Neural progenitor cell (in vitro differentiated cells): ENCODE measurements at regions not wholly inside any gene's neighbourhood (a gene's known extent, or its start where the extent isn't known, plus 50 kb on each side); places are given as distances from the start of the nearest gene placed in this dataset.

Experiments
- DNase-seq: peaks from one replicate; pipeline ENCODE4 v3.0.0-alpha.2; 2016; ENCODE audit warnings: low spot score
- H2AFZ ChIP-seq: fragments of 200-600 bp; sonication (generic); replicated peaks from 2 replicates; pipeline ENCODE4 v1.6.1; 2016; ENCODE audit warnings: antibody characterized with exemption
- H3F3A ChIP-seq: fragments of 200-600 bp; sonication (generic); 2 replicates; pipeline ENCODE4 v1.6.1; 2016; ENCODE audit warnings: antibody characterized with exemption, low read depth
- H3K27ac ChIP-seq: fragments of 200-600 bp; sonication (generic); 2 replicates; pipeline ENCODE4 v1.5.1; 2016; ENCODE audit warnings: mild to moderate bottlenecking
- H3K27me3 ChIP-seq: fragments of 200-600 bp; sonication (generic); 2 replicates; pipeline ENCODE4 v1.6.1; 2016; ENCODE audit warnings: mild to moderate bottlenecking, moderate library complexity
- H3K36me3 ChIP-seq: fragments of 200-600 bp; sonication (generic); 2 replicates; pipeline ENCODE4 v1.5.1; 2016
- H3K4me1 ChIP-seq: fragments of 200-600 bp; sonication (generic); 2 replicates; pipeline ENCODE4 v1.6.1; 2016; ENCODE audit warnings: mixed run types
- H3K4me2 ChIP-seq: fragments of 200-600 bp; sonication (generic); 2 replicates; pipeline ENCODE4 v1.6.1; 2016
- H3K4me3 ChIP-seq: fragments of 200-600 bp; sonication (generic); 2 replicates; pipeline ENCODE4 v1.5.1; 2016
- H3K79me2 ChIP-seq: fragments of 200-600 bp; sonication (generic); 2 replicates; pipeline ENCODE4 v1.6.1; 2016; ENCODE audit warnings: low read depth
- H3K9ac ChIP-seq: fragments of 200-600 bp; sonication (generic); 2 replicates; pipeline ENCODE4 v1.6.1; 2016
- H3K9me3 ChIP-seq: fragments of 200-600 bp; sonication (generic); 2 replicates; pipeline ENCODE4 v1.5.1; 2016; ENCODE audit warnings: low read depth
- H4K20me1 ChIP-seq: fragments of 200-600 bp; sonication (generic); 2 replicates; pipeline ENCODE4 v1.6.1; 2016; ENCODE audit warnings: low read depth
- H3K27ac Mint-ChIP-seq: 3 replicates; pipeline ENCODE4 v1.8.0; 2021; ENCODE audit warnings: mixed read lengths
- H3K27me3 Mint-ChIP-seq: 2 replicates; pipeline ENCODE4 v1.8.0; 2022; ENCODE audit warnings: low read depth, mild to moderate bottlenecking, inconsistent platforms, moderate library complexity, mixed read lengths; ENCODE audit not compliant: insufficient read depth
- H3K36me3 Mint-ChIP-seq: 3 replicates; pipeline ENCODE4 v1.8.0; 2021; ENCODE audit warnings: mixed read lengths
- H3K4me1 Mint-ChIP-seq: 3 replicates; pipeline ENCODE4 v1.8.0; 2021; ENCODE audit warnings: mixed read lengths
- H3K4me3 Mint-ChIP-seq: 3 replicates; pipeline ENCODE4 v1.8.0; 2021; ENCODE audit warnings: mild to moderate bottlenecking, moderate library complexity, mixed read lengths
- H3K9me3 Mint-ChIP-seq: 3 replicates; pipeline ENCODE4 v1.8.0; 2020; ENCODE audit warnings: mixed read lengths
- CTCF ChIP-seq: fragments of 200-600 bp; sonication (generic); IDR thresholded peaks from 2 replicates; pipeline ENCODE4 v1.5.1; 2017; ENCODE audit warnings: antibody characterized with exemption, mild to moderate bottlenecking
- EZH2 ChIP-seq: fragments of 200-600 bp; sonication (generic); IDR thresholded peaks from 2 replicates; pipeline ENCODE4 v1.6.1; 2017; ENCODE audit warnings: antibody characterized with exemption, mild to moderate bottlenecking, moderate library complexity
- EZH2phosphoT487 ChIP-seq: fragments of 200-600 bp; sonication (generic); IDR thresholded peaks from 2 replicates; pipeline ENCODE4 v1.6.1; 2017; ENCODE audit warnings: antibody characterized with exemption

- Mint-ChIP-seq H3K27ac (no peak overlapping the region), H3K4me3 (no peak overlapping the region), H3K4me1 (peaks cover 2% of the 10 kb centered on the region), H3K9me3 (no peaks in the 10 kb centered on the region), H3K27me3 (no peaks in the 10 kb centered on the region), H3K36me3 (no peaks in the 10 kb centered on the region)
- H3K4me2 ChIP-seq: no peak overlapping the region
- H3K27ac ChIP-seq: no peak overlapping the region
- H3K27me3 ChIP-seq: no peaks in the 10 kb centered on the region
- H3K9ac ChIP-seq: no peak overlapping the region
- TF ChIP-seq EZH2phosphoT487: no peak
- no peak for TF ChIP-seq EZH2
- TF ChIP-seq CTCF: no peak
- H3K4me1 ChIP-seq: no peaks in the 10 kb centered on the region
- no peak overlapping the region for H2AFZ ChIP-seq
- H4K20me1 ChIP-seq: no peaks in the 10 kb centered on the region
- H3K4me3 ChIP-seq: no peak overlapping the region
- no peaks in the 10 kb centered on the region for H3F3A ChIP-seq
- H3K9me3 ChIP-seq: no peaks in the 10 kb centered on the region
- H3K36me3 ChIP-seq: no peaks in the 10 kb centered on the region
- no peaks in the 10 kb centered on the region for H3K79me2 ChIP-seq
- DNase-seq: no peak
These were observed 54.7 kb upstream of the TAMM41 start for GRCh38 chr3:11901286-11901875.

GRCh38 chr3:11903047-11903446, 56.4 kb upstream of the TAMM41 start:
- Mint-ChIP-seq H3K4me1 (peaks cover 7% of the 10 kb centered on the region), H3K36me3 (no peaks in the 10 kb centered on the region), H3K27ac (no peak overlapping the region), H3K27me3 (no peaks in the 10 kb centered on the region), H3K9me3 (no peaks in the 10 kb centered on the region), H3K4me3 (no peak overlapping the region)
- no peaks in the 10 kb centered on the region for H4K20me1 ChIP-seq
- no peaks in the 10 kb centered on the region for H3K36me3 ChIP-seq
- no peak overlapping the region for H3K27ac ChIP-seq
- no peaks in the 10 kb centered on the region for H3K9me3 ChIP-seq
- no peak overlapping the region for H3K9ac ChIP-seq
- H3K4me2 ChIP-seq: no peak overlapping the region
- no peak overlapping the region for H2AFZ ChIP-seq
- no peaks in the 10 kb centered on the region for H3K79me2 ChIP-seq
- no peaks in the 10 kb centered on the region for H3K4me1 ChIP-seq
- no peaks in the 10 kb centered on the region for H3F3A ChIP-seq
- no peak overlapping the region for H3K4me3 ChIP-seq
- DNase-seq: no peak
- H3K27me3 ChIP-seq: no peaks in the 10 kb centered on the region
- TF ChIP-seq CTCF: no peak
- TF ChIP-seq EZH2phosphoT487: no peak
- no peak for TF ChIP-seq EZH2

- H3K79me2 ChIP-seq: no peaks in the 10 kb centered on the region
- no peak overlapping the region for H2AFZ ChIP-seq
- no peak for DNase-seq
- H3K4me3 ChIP-seq: no peak overlapping the region
- no peak overlapping the region for H3K4me2 ChIP-seq
- H3K9ac ChIP-seq: no peak overlapping the region
- Mint-ChIP-seq H3K4me1 (peaks cover 9% of the 10 kb centered on the region), H3K9me3 (no peaks in the 10 kb centered on the region), H3K27ac (no peak overlapping the region), H3K36me3 (no peaks in the 10 kb centered on the region), H3K27me3 (no peaks in the 10 kb centered on the region), H3K4me3 (no peak overlapping the region)
- TF ChIP-seq EZH2 (no peak), EZH2phosphoT487 (no peak), CTCF (no peak)
- H3K9me3 ChIP-seq: no peaks in the 10 kb centered on the region
- no peaks in the 10 kb centered on the region for H3K36me3 ChIP-seq
- no peak overlapping the region for H3K27ac ChIP-seq
- no peaks in the 10 kb centered on the region for H3F3A ChIP-seq
- H3K4me1 ChIP-seq: no peaks in the 10 kb centered on the region
- H3K27me3 ChIP-seq: no peaks in the 10 kb centered on the region
- no peaks in the 10 kb centered on the region for H4K20me1 ChIP-seq
These were observed 56.8 kb upstream of the TAMM41 start for GRCh38 chr3:11903447-11903846.
